CD4-positive, alpha-beta T cell treated with Interleukin-1 beta for 1 hour (primary cell): ENCODE measurements at regions not wholly inside any gene's neighbourhood (a gene's known extent, or its start where the extent isn't known, plus 50 kb on each side); places are given as distances from the start of the nearest gene placed in this dataset.
A peak's percentile ranks its signal among the peaks of the same experiment; 100 is the strongest.

Source experiments
- DNase-seq, 2 donors: peaks; one replicate each; pipeline ENCODE4 v3.0.0-alpha.2; 2020 to 2022

DNA sequence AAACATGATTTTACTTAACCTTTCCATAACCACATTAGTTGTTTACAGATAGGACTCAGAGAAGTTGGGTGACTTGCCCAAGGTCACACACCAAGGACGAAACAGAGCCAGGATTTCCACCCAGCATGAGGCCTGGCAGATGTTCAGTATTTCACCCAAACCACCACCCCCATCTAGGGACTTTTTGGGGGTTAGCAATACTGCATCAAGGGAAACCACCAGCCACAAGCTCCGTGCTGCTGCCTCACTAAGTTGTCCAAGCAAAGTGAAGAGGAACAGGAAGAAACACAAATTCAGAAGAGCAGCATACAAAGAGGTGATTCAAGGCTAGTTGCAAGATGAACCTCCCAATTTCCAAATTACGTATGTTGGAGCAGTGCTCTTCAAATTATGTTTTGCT, 219.6 kb upstream of the RORB start:
- DNase-seq = peak; percentile 26 to 31

GRCh38 chr9:74281674-74282073, 215.5 kb upstream of the RORB start:
- DNase-seq = no peak

DNA sequence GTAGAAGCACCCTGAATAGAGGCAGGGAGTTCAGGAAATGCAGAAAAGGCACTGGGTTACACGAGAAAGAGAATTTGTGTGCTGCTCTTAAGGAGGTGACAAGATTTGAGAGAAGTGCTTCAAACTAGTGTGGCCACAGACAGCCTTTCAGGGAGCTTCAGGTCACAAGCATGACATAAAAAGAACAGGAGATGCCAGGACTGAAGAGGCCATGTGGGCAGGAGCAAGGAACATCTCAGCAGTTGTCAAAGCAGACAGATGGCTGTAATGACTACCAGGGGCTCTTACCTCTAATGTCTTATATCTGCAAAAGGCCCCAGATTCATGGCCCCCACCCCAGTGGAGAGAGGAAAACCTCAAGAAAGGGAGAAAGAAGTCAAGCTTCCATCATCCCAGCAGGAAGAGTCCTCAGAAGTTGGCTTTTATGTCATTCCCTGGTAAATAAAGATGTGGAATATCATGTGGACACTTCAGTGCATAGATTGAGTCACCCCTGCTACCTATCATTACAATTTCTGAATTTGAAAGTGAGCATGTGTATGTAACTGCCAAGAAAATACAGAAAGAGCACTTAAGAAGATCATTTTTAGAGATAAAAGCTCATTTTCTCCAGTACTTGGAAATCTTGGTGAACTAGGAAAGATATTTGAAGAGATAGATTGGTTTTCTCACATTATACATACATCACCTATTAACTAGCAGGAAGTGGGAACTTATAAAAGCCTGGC, 214.4 kb upstream of the RORB start:
- no peak for DNase-seq

DNA sequence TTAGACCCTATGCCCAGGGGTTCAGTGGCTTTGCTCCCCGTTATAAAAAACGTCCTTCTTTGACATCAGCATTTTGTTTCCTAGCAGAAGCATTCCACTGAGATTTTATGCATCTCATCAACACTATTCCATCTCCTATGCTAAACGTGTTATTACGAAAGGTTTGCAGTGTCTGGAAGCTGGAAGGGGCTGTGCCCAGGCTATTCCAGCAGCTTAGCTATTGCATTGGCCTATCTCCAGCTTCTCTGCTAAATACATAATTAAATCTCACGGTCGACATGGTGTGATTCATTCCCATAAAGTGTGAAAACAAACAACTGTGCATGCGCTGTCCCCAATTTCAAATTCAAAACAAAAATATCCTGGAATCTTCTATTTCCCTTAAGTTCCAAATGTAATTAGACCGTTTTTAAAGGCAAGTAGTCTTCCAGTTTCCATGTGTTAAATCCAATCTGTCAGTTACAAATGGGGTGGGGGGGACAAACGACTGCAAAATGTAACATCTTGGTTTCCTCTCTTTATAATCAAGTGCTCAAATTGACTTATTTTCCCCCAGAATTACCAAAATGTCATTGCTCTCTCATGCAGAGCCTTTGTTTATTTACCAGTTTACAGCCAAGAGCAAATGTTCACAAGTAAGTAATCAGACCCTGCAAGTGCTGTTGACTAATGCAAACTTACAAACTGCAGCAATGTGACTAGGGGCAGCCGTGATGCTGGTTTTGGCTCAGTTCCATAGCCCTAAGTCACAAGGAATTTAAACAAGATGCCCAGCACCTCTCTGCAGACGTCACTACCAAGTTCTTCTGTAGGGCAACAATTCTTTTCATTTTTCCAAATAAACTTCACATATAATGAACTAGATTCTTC, 212.3 kb upstream of the RORB start:
- DNase-seq = no peak

- DNase-seq = no peak
Measured at GRCh38 chr9:74293479-74293878, 203.7 kb upstream of the RORB start.

DNA sequence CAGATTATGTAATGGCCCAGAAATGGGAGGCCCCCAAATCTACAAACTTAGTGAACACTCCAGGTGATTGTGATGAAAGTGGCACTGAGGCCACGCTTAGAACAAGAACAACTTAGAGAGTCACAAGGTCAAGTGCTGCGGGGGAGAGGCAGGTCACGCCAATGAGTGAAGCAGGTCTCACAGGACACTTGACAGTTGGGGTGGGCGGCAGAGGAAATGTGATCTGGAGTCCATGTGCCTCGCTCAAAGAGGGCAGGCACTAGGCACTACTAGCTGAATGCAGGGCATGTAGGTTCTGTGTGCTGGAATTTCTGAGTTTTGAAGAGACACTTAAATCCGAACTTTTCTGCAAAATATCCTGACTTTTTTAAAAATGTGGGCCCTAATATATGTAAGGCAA, 193.2 kb upstream of the RORB start:
- no peak for DNase-seq

- no peak for DNase-seq
Measured at GRCh38 chr9:74304598-74304997, 192.5 kb upstream of the RORB start.

GRCh38 chr9:74309654-74310053, 187.5 kb upstream of the RORB start:
- DNase-seq = no peak

DNA sequence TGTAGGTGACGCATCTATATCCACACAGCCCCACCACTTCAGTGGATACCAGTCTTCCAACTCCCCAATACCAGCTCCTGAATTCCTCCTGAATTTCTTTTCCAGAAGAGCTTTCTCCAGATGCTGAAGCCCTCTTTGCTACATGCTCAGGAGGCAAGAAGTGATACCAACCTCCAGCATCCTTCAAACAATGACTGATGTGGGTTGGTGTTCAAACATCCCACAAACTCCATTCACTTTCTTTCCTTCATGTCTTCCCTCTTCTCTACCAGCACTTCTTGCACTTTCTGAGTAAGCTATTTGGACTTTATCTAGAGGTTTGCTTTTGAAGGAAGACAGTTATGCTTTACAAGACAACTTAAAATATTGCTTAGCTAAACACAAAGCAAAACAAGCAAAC, 179.9 kb upstream of the RORB start:
- no peak for DNase-seq

GRCh38 chr9:74321396-74321795, 175.7 kb upstream of the RORB start:
- DNase-seq = no peak

DNA sequence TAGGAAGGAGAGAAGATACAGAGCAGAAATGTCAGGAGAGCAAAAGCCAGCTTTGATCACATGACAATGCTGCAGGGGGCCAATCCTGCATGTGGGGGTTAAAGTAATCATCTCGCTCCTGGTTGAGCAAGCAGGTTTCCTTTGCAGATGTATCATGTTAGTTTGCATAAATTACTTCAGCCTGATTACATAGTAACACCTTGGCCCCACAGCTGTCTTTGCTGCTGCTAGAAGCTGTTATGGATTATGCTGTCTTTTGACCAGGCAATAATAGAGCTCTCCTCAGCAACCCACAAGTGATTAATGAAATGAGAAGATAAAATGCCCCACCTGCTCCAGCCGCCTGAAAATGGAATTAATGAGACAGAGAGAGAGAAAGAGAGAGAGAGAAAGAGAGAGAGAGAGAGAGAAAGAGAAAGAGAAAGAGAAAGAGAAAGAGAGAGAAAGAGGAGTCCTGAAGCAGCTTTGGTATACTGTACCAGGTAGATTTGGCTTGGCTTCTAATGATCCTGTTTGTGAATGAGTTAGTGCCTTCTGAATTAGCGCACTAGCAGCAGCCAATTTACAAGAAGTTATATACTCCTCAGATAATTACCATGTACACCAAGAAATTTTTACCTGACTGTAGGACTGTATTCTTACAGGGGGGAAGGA, 174.3 kb upstream of the RORB start:
- no peak for DNase-seq

DNA sequence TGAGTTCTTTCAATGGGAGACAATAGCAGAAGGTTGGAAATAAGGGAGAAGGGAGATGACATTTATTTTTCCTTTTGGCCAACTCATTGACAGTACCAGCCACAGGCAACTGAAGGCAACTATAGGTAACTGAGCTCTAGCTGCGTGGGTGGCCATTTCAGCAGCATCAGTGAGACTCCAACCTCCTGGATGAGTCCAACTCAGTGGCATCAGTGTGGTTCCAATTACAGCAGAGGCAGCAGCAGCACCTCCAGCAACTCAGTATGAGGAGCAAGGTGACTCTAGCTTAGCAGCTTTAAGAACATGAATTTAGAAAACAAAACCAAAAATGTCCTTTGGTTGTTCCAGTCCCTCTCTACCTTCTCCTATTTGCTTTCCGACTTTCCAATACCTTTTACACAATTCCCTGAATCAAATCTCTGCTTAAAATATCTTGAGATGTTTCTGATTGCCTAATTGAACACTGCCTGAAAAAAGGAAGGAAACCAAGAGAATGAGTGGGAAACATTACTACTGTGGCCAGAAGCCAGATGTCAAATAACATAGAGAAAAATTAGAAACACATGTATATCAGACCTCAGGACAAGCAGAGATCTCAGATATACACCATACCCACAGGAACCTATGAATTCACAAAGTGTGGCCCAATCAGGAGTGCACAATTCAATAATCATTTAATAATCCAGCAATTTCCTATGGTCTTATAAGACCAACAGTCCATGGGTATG, 166.5 kb upstream of the RORB start:
- DNase-seq = no peak

DNA sequence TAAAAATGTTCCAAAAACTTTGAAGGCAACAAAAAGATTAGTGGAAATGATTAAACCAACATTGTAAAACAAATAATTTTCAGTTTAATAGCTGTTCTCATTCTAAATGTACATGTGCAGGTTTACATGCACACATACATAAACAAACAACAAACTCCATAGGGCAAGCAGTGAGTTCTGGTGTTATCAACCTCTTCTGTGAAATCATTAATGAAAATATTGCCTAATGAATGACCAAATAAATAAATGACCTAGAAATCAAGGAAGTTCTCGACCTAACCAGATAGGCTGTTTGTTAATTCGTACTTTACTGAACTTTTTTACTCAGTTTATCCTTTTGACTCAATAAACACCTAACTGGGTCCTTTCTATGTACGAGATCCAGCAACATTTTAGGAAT, 165.5 kb upstream of the RORB start:
- DNase-seq = no peak

GRCh38 chr9:74333384-74334032, 163.6 kb upstream of the RORB start:
- no peak for DNase-seq

- DNase-seq = no peak
Measured at GRCh38 chr9:74334271-74334670, 162.9 kb upstream of the RORB start.

DNA sequence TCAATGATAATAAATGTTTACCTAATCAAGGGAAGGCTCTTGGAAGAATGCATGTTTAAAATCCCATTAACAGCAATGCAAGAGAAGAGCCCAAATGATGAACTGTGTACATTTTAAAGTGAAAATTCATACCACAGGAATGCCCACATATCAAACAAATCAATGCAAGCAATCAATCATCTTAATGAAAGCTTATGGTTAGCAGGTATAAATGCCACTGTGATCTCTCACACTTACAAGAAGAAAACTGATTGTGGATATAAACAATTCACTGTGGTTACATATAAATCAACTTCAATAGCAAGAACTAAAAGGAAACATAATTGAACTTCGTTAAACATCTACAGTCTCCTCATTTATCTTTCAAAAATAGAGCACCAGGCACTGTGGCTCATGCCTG, 161.0 kb upstream of the RORB start:
- no peak for DNase-seq

DNA sequence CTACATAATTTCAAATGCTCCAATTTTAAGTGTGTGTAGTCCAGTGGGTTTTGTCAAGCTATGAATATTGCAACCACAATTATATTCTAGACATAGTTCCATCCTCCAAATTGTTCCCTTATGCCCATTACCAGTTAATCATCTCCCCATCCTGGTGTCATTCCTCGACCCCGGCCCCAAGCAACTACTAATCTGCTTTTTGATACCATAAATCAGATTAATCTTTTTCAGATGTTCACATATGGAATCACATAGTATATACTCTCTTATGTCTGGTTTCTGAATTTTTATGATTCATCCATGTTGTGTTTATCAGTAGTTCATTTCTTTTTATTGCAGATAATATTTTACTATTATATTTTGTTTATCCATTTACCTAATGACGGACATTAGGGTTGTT, 148.4 kb upstream of the RORB start:
- no peak for DNase-seq

GRCh38 chr9:74355107-74355506, 142.0 kb upstream of the RORB start:
- no peak for DNase-seq

- DNase-seq = no peak
Measured at GRCh38 chr9:74357577-74357976, 139.6 kb upstream of the RORB start.

GRCh38 chr9:74358959-74359358, 138.2 kb upstream of the RORB start:
- DNase-seq = no peak

GRCh38 chr9:74361508-74361907, 135.6 kb upstream of the RORB start:
- no peak for DNase-seq

GRCh38 chr9:74362423-74362822, 134.7 kb upstream of the RORB start:
- DNase-seq = no peak

GRCh38 chr9:74366111-74366510, 131.0 kb upstream of the RORB start:
- DNase-seq = no peak
